ENCODE measurements at regions not wholly inside any gene's neighbourhood (a gene's known extent, or its start where the extent isn't known, plus 50 kb on each side); places are given as distances from the start of the nearest gene placed in this dataset.

- DNase-seq, result no peak
These were observed 173.7 kb downstream of the ZBTB18 start for GRCh38 chr1:244224487-244225430.

GRCh38 chr1:244226435-244226834, 175.4 kb downstream of the ZBTB18 start:
- no peak for DNase-seq

- no peak for DNase-seq
These were observed 179.4 kb downstream of the ZBTB18 start for GRCh38 chr1:244230470-244230869.

GRCh38 chr1:244231193-244231571, 180.1 kb downstream of the ZBTB18 start:
- no peak for DNase-seq

GRCh38 chr1:244231572-244232315, 180.7 kb downstream of the ZBTB18 start:
- no peak for DNase-seq

GRCh38 chr1:244234009-244234643, 183.0 kb downstream of the ZBTB18 start:
- no peak for DNase-seq

GRCh38 chr1:244235157-244235556, 184.1 kb downstream of the ZBTB18 start:
- no peak for DNase-seq

GRCh38 chr1:244236101-244236500, 185.0 kb downstream of the ZBTB18 start:
- DNase-seq, result no peak

- no peak for DNase-seq
These were observed 185.6 kb downstream of the ZBTB18 start for GRCh38 chr1:244236721-244237120.

GRCh38 chr1:244237445-244237844, 186.4 kb downstream of the ZBTB18 start:
- no peak for DNase-seq

- DNase-seq, result no peak
These were observed 188.2 kb downstream of the ZBTB18 start for GRCh38 chr1:244239261-244239770.

- no peak for DNase-seq
These were observed 190.4 kb downstream of the ZBTB18 start for GRCh38 chr1:244241438-244241837.

- no peak for DNase-seq
These were observed 191.4 kb downstream of the ZBTB18 start for GRCh38 chr1:244242446-244242845.

- DNase-seq, result no peak
These were observed 195.3 kb downstream of the ZBTB18 start for GRCh38 chr1:244246334-244246733.

GRCh38 chr1:244248426-244248825, 197.3 kb downstream of the ZBTB18 start:
- DNase-seq, result no peak

GRCh38 chr1:244252211-244252610, 199.5 kb downstream of the ADSS2 start:
- DNase-seq, result no peak

- DNase-seq, result no peak
These were observed 197.2 kb downstream of the ADSS2 start for GRCh38 chr1:244254467-244254866.

- no peak for DNase-seq
These were observed 196.2 kb downstream of the ADSS2 start for GRCh38 chr1:244255426-244255965.

- no peak for DNase-seq
These were observed 195.5 kb downstream of the ADSS2 start for GRCh38 chr1:244256086-244256676.

GRCh38 chr1:244264163-244264562, 187.5 kb downstream of the ADSS2 start:
- DNase-seq, result no peak

- no peak for DNase-seq
These were observed 186.2 kb downstream of the ADSS2 start for GRCh38 chr1:244265507-244265906.

- DNase-seq, result no peak
These were observed 182.5 kb downstream of the ADSS2 start for GRCh38 chr1:244269169-244269568.

- DNase-seq, result no peak
These were observed 180.7 kb downstream of the ADSS2 start for GRCh38 chr1:244271004-244271403.
